AG04449 (cell line): ENCODE measurements at regions not wholly inside any gene's neighbourhood (a gene's known extent, or its start where the extent isn't known, plus 50 kb on each side); places are given as distances from the start of the nearest gene placed in this dataset.

Experiments
- CTCF ChIA-PET: fragments of 350-600 bp; formaldehyde crosslinking; extraction: SDS; loops from one replicate; lab custom pipeline; 2021; ENCODE audit warnings: antibody characterized with exemption; lab: Yijun Ruan, JAX
- POLR2A ChIA-PET: fragments of 400-600, 350-600 bp; formaldehyde crosslinking; extraction: SDS; loops from one replicate; lab custom pipeline; 2020; ENCODE audit warnings: antibody characterized with exemption, inconsistent platforms; lab: Yijun Ruan, JAX
- DNase-seq: peaks from one replicate; pipeline ENCODE4 v3.0.0-alpha.2; 2010; ENCODE audit warnings: low read depth, low spot score
- H3K4me3 ChIP-seq: 2 replicates; pipeline ENCODE4 v1.5.1; 2011; ENCODE audit warnings: low read depth, mild to moderate bottlenecking, control low read depth, low read length
- CTCF ChIP-seq: IDR thresholded peaks from one replicate; pipeline ENCODE4 v1.5.1; 2011; ENCODE audit warnings: mild to moderate bottlenecking, moderate library complexity, low read length, control low read depth, inconsistent platforms; ENCODE audit not compliant: insufficient read depth; ENCODE audit errors: missing control alignments

GRCh38 chr5:136699651-136700050 is 334.3 kb upstream of the TRPC7 start:
- no peak for TF ChIP-seq CTCF
- ChIA-PET CTCF (interaction anchor here (0.6 kb wide), 1 partner anchor 13 kb away, joined by 3 read pairs; no protein-coding TSS in a partner anchor), POLR2A (no interaction called here)
- no peak for DNase-seq
- no peak overlapping the region for H3K4me3 ChIP-seq

GRCh38 chr5:136698970-136699369 is 333.6 kb upstream of the TRPC7 start:
- ChIA-PET POLR2A (no interaction called here), CTCF (interaction anchor here (0.6 kb wide), 1 partner anchor 12 kb away, joined by 3 read pairs; no protein-coding TSS in a partner anchor)
- no peak overlapping the region for H3K4me3 ChIP-seq
- DNase-seq: no peak
- TF ChIP-seq CTCF: no peak

DNA sequence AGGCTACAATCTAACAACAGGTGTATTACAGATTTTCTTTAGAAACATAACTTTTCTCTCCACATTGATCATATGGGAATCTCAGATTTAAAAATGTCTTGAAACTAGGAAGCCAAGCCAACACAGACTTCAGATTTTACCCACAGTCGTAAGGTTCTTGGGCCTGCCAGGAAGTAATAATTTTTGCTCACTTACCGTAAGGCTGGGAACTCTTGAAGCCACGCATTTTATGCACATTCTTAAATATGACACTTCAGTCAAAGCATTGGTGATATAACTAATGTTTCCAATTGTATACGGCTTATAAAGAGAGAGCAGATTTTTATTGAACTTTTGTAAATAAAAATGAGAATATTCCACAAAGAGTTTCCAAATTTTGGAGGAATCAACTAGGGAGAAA is 328.9 kb upstream of the TRPC7 start:
- CTCF ChIA-PET: interaction anchor here (1.0 kb wide), 1 partner anchor 8 kb away, joined by 5 read pairs; no protein-coding TSS in a partner anchor
- H3K4me3 ChIP-seq: no peak overlapping the region
- no peak for TF ChIP-seq CTCF
- no peak for DNase-seq
- POLR2A ChIA-PET: no interaction called here

- H3K4me3 ChIP-seq: no peak overlapping the region
- POLR2A ChIA-PET: no interaction called here
- CTCF ChIA-PET: interaction anchor here (0.8 to 6.3 kb wide), 3 partner anchors 52 to 83 kb away, joined by 3 to 49 read pairs (median 4); no protein-coding TSS in a partner anchor
- no peak for DNase-seq
- no peak for TF ChIP-seq CTCF
These were observed 324.2 kb upstream of the TRPC7 start for GRCh38 chr5:136689552-136689951.

- no peak for DNase-seq
- H3K4me3 ChIP-seq: no peak overlapping the region
- TF ChIP-seq CTCF: peak; percentile 41
- CTCF ChIA-PET: interaction anchor here (1.1 to 6.3 kb wide), 12 partner anchors 8 to 437 kb away, joined by 3 to 49 read pairs (median 5); no protein-coding TSS in a partner anchor
- POLR2A ChIA-PET: interaction anchor here (1.1 kb wide), 1 partner anchor 9 kb away, joined by 3 read pairs; no protein-coding TSS in a partner anchor
These were observed 321.0 kb upstream of the TRPC7 start for GRCh38 chr5:136686192-136686872.

- POLR2A ChIA-PET: interaction anchor here (0.6 to 0.7 kb wide), 2 partner anchors 53 to 663 kb away, joined by 3 read pairs; no protein-coding TSS in a partner anchor
These were observed 317.6 kb upstream of the TRPC7 start for GRCh38 chr5:136682986-136683385.

More at GRCh38 chr5:136682986-136683385, 317.6 kb upstream of the TRPC7 start:
- DNase-seq: no peak
- no peak for TF ChIP-seq CTCF
- no peak overlapping the region for H3K4me3 ChIP-seq
- CTCF ChIA-PET: interaction anchor here (0.7 to 1.2 kb wide), 6 partner anchors 11 to 433 kb away, joined by 3 read pairs; no protein-coding TSS in a partner anchor
